ENCODE measurements at regions not wholly inside any gene's neighbourhood (a gene's known extent, or its start where the extent isn't known, plus 50 kb on each side); places are given as distances from the start of the nearest gene placed in this dataset.

DNA sequence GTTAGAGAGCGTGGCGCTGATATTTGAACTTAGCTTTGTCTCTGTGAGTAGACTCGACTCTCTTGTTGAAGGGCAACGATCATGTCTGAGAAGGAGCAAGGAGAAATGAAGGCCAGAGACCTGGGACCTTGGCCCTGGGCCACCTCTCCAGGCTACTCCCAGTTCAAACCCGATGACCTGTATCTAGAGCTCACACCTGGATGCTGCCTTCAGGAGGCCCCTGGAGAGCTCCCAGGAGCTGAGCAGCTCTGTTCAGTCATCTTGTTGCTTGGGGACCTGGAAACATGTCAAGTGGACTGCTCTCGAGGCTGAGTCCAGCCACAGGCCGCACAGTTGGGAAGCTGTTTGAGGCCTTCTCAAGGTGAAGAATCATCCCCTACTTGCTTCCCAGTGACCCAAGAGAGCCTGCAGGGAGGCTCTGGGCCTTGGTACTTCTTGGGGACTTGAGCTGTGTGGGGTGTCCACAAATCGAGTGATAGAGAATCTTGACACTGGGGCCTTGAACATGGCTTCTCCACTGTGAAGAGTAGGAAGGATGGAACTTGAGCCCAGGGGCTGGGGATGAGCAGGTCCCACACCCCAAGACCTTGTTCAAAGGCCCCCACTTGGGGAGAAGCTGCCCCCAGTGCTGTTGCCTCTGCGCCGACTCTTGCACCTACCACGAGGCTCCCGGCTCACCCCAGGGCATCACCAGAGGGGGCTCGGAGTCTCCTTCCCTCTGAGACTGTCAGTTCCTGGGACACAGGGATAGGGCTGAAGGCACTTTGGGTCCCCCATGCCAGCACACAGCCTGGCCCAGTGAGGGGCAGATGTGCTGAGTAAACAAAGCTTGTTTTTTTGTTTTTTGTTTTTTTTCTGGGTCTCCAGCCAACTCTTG lies 112.1 kb downstream of the IRX5 start:
- no peak for DNase-seq (ENCODE audit: low spot score)

DNA sequence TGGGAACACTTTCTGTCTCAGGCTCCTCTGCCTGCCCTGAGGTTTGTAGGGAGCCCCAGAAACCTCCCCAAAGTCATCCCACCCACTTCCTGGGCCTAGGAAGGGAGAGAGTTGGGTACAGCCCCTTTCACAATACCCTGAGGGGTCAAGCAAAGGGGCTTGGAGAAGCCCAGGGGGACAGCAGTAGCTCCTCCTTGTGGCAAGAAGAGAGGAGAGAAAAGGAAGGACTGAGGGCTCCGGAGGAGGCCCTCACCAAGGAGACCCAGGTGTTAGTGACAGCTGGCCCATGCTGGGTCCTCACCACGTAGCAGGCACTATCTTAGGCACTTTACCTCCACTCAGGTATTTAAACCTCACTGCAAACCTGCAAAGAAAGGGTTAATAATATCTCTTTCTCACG lies 112.8 kb downstream of the IRX5 start:
- DNase-seq (ENCODE audit: low spot score) = no peak

DNA sequence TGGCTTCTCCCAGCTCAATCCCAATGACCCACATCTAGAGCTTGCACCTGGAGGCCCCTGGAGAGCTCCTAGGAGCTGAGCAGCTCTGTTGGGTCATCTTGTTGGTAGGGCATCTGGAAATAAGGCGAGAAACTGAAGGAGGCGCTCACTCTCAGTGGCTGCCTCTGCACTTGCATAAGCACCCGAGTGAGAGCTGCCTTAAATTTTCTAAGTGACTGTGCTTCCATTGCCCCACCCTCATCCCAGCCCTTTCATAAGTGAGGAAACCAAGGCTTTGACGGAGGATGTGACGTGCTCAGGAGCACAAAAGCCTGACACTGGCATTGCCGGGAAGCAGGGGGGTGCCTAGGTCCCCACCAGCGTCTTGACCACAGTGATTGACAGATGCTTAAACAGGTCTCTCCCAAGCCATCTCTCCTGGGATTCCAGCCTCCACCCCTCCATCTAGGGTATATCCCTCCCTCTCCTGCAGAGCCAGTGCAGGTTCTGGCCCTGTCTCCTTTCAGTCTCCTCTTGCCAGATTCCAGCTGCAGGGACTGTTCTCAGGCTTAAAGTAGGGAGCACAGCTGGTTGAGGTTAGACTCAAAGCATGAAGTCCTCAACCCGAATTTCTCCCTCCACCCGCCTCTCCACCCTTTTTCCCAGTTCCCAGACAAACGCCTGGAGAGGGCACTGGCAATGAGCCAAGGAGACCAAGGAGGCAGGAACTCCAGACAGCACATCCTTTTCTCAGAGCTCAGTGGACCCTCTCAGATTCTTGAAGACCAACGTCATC lies 113.7 kb downstream of the IRX5 start:
- DNase-seq (ENCODE audit: low spot score) = no peak

DNA sequence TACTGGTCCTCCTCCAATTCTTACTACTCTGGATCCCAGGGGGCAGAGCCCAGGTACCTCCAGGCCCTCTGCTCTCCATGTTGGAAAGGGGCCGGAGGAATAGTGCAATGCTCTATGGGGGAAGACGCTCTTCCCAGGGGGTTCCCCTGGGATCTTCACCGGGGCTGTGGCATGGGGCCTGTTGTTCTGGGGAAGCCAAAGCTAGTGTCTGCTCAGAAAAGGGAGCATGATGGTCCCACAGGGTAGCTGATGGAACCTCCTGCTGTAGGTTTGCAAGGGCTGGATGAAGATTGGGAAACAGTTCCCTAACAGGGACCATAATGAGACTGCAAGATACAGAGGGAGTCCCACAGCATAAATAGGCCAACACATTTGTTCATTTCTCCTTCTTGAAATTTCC lies 114.7 kb downstream of the IRX5 start:
- no peak for DNase-seq (ENCODE audit: low spot score)

DNA sequence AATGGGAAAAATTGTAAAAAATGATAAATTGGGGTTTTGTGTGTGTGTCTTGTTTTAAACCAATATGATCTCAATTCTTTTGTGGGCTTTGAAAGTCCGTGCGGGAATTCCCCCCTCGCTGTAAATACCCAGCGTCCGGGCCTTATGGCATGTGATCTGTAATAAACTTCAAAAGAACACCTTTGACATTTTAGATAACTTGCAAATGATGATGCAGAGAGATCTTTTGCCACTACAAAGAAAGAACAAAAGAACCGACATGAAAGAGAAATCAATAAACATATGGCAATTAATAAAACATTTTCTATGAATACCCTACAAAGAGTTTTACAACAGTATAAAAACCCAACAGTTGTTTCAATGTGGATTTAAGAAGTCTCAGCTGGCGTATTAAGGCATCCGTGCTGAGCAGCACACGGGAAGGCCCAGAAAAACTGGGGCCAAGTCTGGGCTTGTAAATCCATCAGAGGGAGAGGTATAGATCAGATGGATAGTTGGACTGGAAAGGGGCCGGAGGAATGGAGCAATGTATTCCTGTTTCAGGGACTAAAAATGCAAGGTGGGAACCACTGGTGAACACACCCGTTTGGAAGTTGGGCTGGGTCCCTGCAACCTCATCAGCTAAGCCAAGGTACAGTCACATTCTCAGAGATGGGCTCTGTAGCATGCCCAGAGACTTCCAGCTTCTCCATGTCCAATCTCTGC lies 115.2 kb downstream of the IRX5 start:
- DNase-seq (ENCODE audit: low spot score) = no peak

DNA sequence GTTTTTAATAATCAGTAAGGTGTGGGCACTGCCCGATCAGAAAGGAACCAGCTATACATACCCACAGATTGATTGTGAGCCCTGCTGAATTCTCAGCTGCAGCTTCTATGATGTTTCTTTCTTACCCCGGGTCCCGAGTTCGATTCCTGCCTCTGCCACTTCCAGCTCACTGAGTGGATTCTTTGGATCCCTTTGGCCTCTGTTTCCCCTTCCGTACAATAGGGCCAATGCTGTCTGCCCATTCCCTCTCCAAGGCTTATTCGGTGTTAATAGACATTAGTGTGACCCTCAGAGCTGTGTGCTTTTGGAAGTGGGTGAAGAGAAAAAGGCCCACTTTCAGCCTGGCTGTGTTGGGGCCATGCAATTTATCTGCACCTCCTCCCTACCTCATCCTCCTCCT lies 115.8 kb downstream of the IRX5 start:
- DNase-seq (ENCODE audit: low spot score) = no peak

DNA sequence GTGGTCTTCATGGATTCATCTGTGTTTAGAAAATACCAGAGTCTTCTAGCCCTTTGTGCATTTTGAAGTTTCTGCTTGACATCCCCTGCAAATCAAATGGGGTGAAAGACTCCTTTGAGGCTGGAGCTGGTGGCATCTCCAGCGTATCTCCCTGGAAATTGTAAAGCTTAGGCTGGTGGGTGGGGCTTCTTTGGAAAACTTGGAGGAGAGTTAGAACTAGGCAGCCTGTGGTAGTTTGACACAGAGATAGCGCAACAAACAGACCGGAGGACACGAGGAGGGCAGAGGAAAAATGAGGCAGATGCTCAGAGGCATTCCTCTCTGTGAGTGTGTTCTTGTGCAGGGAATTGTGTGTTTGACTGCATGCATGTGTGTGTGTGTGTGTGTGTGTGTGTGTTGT lies 116.3 kb downstream of the IRX5 start:
- no peak for DNase-seq (ENCODE audit: low spot score)

DNA sequence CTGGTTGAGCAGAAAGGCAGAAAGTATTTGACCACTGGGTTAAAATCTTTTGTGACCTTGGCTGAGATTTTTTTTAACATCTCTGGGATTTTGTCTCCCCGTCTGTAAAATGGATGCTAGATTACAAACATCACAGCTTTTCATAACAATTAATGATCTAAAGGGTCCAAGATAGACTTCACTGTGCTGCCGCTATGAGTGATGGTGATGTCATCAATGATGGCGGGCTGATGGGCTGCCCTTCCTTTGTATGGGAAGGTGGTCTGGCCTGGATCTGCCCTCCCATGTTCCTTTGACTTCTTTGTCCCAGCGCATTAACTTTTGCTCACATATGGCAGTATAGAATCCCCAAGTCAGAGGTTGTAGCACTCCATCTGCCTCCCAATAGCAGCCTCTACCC lies 116.7 kb downstream of the IRX5 start:
- no peak for DNase-seq (ENCODE audit: low spot score)

DNA sequence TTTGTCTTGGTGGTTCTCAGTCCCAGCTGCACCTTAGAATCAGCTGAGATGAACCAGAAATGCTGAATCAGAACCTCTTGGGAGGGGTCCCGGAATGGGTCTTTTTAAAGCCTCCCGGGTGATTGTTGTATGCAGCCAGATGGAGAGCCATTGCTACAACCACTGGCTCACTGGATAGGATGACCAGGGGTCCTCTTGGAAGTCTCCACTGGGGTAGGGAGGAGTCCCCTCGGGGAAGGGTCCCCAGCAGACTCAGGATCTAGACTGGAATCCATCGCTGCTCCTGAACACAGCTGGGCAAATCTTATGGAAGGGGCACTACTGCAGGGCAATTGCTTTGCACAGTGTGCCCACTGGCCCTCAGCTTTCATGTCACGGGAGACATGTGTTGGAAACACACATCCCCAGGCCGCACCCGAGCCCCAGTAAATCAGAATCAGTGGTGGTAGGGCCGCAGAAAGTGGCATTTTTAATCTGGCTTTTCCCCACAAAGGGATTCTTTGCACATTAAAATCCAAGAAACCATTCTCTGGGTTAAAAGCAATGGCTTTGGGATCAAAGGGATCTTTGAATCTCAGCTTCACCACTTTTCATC lies 117.3 kb downstream of the IRX5 start:
- DNase-seq (ENCODE audit: low spot score) = no peak

DNA sequence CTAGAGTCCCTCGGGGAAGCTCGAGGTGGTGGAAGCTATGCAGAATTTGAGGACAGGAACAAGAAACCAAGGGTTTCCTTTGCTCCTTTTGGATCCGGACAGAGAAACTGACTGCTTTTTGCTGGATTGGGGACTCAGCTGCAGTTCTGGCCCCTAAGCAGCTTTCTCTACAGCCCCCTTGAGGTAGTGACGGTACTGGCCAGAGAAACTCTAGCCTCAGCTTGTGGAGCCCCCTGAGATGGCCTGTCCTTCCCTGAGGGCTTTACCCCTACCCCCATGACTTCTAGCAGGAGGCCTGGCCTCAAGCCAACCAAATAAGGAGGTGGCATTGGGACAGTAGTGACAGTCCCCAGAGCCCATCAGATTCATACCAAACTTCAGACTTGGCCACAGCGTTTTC lies 118.1 kb downstream of the IRX5 start:
- no peak for DNase-seq (ENCODE audit: low spot score)

DNA sequence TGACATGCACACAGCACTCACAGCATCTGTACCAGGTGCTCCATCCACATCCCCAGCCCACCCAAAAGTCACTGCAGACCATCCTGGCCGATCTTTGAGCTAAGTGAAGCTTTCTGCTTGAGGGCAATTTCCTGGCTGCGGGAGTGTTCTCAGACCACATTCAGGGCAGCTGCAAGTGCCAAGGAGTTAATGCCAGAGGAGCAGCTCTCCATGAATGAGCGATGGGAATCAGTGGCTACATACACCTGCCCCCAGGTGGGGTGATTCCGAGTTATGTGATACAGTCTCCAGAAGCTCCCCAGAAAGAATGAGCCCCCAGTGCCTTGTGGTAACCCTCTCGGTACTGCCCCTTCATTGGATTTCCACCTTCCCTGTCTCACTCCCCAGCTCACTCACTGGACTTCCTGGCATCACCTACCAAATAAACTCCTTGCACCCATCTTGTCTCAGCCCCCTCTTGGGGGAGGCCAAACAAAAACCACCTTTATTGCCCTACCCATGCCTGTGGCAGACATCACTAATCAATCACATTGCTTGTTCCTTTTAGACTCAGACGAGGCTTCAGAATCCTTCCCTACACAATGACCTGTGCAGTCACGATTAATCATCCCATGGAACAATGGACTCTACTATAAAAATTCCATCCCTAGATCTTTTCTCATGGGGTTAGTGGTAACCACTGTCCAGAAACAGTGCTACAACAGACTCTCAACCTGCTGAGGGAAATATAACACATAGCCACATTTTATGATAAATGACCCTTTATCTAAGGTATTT lies 121.1 kb downstream of the IRX5 start:
- DNase-seq (ENCODE audit: low spot score) = no peak

DNA sequence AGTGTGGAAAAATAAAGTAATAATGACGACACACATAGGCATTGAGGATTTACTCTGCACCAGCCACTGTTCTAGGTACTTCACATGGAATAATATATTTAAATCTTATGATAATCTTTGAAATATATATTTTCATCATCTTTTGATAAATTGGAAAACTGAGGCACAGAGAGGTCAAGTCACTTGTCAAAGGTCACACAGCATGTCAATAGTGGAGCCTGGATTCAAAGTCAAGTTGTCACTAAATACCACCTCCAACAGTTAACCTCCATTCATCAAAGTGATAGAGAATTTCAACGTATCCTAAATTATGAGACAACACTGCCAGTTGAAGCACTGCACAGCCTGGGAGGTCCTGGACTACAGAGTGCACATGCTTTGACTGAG lies 121.7 kb downstream of the IRX5 start:
- no peak for DNase-seq (ENCODE audit: low spot score)

DNA sequence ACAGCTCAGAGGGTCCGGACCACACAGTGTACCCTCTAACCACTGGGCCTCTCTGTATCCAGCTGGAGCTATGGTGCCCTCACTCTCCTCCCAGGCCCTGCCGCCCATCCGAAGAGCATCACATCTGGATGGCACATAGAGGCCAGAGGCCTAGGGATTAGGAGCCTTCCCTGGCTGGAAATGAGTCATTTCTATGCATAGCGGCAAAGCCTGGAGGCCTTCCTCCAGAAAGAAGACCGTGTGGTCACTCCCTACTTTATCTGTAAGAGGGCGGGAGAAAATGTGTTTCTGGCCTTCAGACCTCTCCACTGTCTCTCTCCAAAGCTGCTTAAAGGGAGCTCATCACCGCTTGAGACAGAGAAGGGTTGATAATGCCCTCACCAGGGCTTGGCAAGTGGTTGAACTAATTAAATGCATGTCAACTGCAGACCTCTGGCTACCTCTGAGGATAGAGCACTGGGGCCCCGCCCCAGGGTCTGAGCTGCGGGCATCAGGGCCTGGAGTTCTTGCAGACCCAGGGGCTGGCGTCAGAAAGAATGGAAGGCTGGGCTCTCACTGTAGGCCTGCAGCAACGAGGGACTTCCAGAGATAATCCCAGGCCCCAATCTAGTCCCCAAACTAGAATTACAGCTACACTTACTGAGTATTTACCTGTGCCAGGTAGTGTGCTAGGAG lies 122.2 kb downstream of the IRX5 start:
- no peak for DNase-seq (ENCODE audit: low spot score)

DNA sequence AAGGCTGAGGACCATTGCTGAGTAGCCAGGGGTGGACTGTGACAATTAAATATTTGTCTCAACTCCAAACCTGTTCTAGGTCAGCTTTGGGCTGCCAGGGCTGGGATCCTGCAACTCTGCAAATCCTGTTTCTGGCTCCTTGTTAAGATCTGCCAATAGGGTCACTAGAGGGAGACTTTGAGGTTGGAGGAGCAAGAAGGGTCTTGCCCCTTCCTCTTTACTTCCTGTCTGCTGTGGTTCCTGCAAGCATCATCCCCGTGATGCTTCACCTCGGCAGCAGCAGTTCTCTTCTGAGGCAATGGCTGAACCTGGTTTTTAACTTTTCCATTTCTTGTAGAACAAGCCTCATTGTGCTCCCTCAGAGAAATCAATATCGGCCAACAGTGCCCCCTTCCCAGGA lies 124.6 kb downstream of the IRX5 start:
- DNase-seq (ENCODE audit: low spot score) = no peak

DNA sequence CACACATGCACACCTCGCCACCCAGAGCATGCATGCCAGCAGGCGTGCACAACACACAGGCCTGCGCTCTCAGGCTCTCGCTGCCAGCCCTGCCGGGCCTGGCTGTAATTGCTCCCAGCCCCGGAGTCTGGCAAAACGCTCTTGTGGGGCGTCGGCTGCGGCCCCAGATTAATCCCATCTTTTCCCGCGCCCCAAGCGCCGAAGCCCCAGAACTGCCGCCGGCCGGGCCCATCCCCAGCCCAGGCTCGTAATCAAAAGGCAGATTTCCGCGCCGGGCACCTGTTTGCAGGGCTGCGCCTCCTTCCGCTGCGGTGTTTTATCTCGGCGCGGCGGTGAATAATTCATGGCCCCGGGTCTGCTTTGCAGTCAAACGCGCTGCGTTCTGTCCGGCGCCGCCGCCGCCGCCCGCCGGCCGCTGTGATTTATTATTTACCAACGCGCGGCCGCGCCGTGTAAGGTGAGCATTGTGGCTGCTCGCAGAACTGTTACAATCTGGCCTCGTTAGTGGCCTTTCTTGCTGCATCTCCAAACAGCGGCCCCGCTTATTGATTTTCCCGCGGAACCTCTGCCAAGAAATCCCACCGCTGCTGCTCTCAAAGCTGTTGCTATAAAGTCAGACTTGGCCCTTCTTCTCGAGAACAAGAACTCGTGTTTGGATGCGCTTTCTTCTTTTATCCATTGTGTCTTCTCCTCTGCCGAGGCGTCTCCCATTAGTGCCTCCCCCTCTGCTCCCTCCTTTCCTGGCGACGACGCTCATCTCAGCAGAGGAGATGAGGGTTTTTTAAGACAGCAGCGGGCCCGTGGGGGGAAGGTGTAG lies 126.1 kb downstream of the IRX5 start:
- no peak for DNase-seq (ENCODE audit: low spot score)

DNA sequence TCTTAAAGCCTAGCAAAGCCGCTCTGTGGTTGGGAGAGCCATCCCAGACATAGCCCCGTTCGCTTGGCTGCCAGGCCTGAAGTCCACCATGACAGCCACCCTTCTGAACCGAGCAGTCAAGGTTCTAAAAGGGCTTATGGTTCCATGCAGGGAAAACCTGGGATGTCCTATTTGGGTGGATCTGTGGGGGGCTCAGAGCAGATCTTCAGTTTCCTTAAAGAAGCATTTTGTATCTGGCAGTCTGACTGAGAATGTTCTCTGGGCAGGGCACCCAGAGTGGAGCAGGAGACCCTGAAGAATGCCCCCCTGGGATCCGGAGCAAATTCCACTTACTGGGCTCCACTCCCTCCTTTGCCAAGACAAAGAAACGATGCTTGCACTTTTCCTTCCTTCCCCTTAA lies 127.2 kb downstream of the IRX5 start:
- DNase-seq (ENCODE audit: low spot score) = no peak

DNA sequence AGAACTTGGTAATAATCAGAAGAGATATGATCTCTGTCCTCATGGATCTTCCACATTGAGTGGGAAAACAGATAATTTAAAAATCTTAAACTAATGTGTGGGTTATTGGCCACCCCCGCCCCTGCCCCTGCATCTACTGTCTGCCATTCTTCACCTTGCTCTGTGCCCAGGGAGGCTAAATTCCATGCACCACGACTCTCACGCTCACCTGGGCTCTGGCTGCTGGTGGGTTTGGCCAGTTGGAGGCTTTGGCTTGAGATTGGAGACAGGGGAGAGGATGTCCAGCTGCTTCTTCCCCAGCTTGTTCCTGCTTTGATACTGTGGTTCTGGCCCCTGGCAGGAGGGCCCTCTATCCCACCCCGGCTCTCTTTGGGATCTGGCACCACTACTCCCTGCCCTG lies 127.9 kb downstream of the IRX5 start:
- DNase-seq (ENCODE audit: low spot score) = no peak

DNA sequence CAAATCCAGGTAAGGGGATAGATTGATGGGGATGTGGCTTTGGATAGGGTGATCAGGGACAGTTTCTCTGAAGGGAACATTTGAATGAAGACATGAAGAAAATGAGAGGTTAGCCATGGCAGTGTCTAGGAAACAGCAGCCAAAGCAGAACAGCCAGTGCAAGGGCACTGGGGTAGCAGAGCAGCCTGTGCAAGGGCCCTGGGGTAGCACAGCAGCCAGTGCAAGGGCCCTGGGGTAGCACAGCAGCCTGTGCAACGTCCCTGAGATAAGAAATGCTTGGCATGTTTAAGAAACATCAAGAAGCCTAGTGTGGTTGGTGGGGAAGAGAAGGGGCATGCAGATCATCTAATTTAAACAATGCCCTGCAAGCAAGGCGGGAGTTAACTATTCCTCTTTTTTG lies 128.5 kb downstream of the IRX5 start:
- no peak for DNase-seq (ENCODE audit: low spot score)

DNA sequence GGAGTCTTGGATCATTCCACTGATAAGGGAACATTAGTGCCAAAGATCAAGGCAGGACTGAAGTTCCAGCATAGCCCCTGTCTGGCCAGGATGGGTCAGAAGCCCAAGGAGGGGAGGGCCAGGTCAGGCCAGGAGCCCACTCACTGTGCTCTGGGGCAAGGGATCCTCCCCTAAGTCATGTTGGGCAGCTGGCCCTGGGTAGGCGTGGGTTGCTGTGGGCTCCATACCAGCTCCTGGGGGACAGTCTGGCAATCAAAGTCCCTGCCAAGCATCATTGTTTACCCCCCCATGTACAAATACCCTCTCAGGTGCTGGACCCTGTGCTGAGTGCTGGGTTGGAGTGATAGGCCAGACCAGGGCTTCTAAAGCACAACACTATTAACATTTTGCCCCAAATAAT lies 130.5 kb downstream of the IRX5 start:
- DNase-seq (ENCODE audit: low spot score) = no peak

DNA sequence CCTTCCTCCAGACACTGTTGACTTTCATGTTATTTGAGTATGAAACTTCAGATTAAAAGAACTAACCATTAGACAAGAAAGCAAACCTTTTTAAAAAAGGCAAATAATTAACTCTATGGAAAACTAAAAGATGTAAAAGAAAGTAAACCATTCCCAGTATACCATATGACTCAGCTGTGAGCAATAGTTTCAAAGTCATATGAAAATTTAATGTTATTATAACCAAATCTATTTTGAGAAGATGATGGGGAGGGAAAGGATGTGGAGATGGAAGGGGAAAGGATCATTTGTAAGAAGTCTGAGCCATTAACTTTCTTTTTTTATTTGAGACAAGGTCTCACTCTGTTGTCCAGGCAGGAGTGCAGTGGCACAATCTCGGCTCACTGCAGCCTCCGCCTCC lies 131.8 kb downstream of the IRX5 start:
- no peak for DNase-seq (ENCODE audit: low spot score)

Data from CD4-positive, alpha-beta T cell treated with Interleukin-15 for 4 hours (primary cell).